Stimulated activated CD4-positive, alpha-beta T cell treated with anti-CD3 and anti-CD28 coated beads, Interleukin-4, amount 100 ng/mL, for 24 hours (primary cell): ENCODE measurements at regions not wholly inside any gene's neighbourhood (a gene's known extent, or its start where the extent isn't known, plus 50 kb on each side); places are given as distances from the start of the nearest gene placed in this dataset.
"Not testable (repeated sequence)": the region's sequence is repeated elsewhere in the genome, so short reads cannot be mapped to it uniquely, and the experiment has no call there.

Source experiments
- DNase-seq: peaks from one replicate; pipeline ENCODE4 v3.0.0-alpha.2; 2020

DNA sequence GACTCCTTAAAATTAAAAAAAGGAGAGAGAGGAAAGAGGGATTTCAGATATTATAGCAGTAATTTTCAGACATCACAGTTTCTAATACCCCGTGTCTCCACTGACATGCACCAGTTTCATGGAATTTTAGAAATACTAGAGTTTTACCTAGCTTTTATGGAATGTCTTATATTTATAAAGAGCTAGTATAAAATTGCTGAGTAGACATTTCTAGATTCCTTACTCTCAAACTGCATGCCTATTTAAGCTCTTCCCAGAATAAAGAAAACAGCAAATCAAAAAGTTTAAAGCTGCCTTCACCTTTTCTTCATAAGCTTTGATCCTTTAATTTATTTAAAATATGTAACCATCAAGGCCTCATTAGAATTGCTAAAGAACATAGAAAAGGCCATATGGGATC is 247.4 kb upstream of the IL12A start:
- no peak for DNase-seq

GRCh38 chr3:159748425-159748824 is 240.2 kb upstream of the IL12A start:
- DNase-seq = no peak

- no peak for DNase-seq
These were observed 239.2 kb upstream of the IL12A start for GRCh38 chr3:159749406-159749805.

- no peak for DNase-seq
These were observed 237.5 kb upstream of the IL12A start for GRCh38 chr3:159751146-159751545.

DNA sequence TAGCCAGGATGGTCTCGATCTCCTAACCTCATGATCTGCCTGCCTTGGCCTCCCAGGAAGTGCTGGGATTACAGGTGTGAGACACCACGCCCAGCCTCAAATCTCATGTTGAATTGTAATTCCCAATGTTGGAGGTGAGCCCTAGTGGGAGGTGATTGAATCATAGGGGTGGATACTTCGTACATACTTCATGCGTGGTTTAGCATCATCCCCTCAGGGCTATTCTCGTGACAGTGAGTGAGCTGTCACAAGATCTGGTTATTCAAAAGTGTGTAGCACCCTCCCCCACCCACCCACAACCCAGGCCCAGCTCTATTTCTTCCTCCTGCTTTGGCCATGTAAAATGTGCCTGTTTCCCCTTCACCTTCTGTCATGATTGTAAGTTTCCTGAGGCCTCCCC is 236.9 kb upstream of the IL12A start:
- no peak for DNase-seq

DNA sequence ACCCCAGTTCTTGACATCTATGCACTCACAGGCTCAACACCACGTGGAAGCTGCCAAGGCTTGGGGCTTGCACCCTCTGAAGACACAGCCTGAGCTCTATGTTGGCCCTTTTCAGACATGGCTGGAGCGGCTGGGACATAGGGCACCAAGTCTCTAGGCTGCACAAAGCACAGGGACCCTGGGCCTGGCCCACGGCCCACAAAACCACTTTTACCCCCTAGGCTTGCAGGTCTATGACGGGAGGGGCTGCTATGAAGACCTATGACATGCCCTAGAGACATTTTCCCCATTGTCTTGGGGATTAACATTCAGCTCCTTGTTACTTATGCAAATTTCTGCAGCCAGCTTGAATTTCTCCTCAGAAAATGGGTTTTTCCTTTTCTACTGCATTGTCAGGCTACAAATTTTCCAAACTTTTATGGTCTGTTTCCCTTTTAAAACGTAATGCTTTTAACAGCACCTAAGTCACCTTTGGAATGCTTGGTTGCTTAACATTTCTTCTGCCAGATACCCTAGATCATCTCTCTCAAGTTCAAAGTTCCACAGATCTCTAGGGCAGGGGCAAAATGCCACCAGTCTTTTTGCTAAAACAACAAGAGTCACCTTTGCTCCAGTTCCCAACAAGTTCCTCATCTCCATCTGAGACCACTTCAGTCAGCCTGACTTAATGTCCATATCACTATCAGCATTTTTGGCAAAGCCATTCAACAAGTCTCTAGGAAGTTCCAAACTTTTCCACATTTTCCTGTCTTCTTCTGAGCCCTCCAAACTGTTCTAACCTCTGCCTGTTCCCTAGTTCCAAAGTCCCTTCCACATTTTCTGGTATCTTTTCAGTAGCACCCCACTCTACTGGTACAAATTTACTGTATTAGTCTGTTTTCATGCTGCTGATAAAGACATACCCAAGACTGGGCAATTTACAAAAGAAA is 232.1 kb upstream of the IL12A start:
- not testable (repeated sequence) for DNase-seq

- DNase-seq = no peak
These were observed 231.1 kb upstream of the IL12A start for GRCh38 chr3:159757341-159758060.

DNA sequence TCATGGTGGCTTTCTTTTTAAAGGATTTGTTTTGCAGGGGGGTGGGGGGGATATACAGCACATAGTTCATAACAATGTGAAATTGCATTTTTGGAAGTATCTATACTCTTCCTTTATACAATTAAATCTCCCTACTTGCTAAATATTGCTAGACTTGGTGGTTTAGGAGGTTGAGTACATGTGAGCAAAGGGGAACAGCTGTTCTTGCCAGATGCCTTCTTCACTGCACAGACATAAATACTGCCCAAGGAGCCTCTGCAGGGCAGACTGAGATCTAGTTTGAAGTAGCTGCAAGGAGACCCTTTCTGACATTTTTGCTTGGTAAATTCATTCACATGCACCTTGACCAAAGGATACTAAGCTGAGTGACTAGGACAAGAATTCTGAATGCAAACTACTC is 228.6 kb upstream of the IL12A start:
- DNase-seq = no peak

DNA sequence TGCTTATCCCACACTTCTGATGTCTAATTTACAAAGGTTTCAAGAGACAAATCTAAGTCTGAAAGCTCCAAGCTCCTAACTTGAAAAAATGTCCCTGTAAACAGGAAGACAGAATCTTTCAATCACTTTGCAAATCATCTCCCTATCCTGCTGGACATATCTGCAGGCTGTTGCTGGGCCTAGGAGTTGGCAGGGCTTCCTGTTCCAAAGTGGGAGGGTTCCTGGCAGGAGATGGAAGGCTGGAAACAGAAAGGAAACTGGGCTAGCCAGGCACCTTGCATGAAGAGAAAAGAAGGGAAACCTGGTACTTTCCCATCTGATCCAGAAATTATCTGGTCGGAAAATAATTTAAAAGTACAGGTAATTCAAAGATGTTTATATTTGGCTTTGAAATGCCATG is 227.3 kb upstream of the IL12A start:
- DNase-seq = no peak

GRCh38 chr3:159761848-159762635 is 226.6 kb upstream of the IL12A start:
- DNase-seq = no peak

- DNase-seq = no peak
These were observed 225.5 kb upstream of the IL12A start for GRCh38 chr3:159763011-159763601.

DNA sequence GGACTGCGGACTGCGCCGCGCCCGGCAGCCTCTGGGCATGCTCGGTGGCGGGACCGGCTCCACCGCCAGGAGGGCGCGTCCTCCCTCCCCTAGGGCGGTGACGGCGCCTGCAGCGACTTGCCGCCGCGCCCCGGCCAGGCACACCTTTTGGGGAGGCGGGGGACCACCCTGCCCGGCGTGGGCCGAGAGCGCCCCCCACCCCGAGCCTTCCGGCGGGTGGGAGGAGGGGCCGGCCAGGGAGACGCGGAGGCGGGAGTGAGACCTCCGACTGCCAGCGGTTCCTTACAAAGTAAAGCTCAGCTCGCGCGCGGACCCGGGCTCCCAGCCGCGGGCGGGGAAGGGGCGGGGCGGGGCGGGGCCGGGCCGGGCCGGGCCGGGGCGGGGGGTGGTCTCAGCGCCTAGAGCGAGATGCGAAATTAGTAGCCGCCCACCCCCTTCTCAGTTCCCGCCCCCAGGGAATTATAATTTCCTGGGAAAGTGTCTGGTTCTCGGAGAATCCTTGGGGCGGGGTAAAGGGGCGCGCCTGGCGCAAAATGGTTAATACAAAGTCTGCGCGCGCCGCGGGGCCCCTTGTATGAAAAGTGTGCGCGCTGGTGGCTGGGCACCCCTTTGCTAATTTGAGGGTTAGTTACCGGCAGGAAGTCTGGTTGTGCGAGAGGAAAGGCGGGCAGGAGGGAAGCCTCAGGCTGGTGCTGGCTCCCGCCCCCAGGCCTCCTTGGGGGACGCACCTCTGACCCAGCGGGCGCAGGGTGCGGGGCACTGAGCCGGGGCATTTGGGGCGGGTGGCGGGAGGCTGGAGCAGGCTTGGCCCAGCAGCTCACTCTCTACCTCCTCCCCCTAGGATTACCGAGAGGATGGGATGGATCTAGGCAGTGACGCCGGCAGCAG is 224.8 kb upstream of the IL12A start:
- DNase-seq = no peak

- no peak for DNase-seq
These were observed 224.1 kb upstream of the IL12A start for GRCh38 chr3:159764490-159765029.

GRCh38 chr3:159765030-159765859 is 223.4 kb upstream of the IL12A start:
- DNase-seq = no peak

GRCh38 chr3:159765860-159766294 is 222.8 kb upstream of the IL12A start:
- DNase-seq = no peak

- no peak for DNase-seq
These were observed 222.0 kb upstream of the IL12A start for GRCh38 chr3:159766563-159767185.

DNA sequence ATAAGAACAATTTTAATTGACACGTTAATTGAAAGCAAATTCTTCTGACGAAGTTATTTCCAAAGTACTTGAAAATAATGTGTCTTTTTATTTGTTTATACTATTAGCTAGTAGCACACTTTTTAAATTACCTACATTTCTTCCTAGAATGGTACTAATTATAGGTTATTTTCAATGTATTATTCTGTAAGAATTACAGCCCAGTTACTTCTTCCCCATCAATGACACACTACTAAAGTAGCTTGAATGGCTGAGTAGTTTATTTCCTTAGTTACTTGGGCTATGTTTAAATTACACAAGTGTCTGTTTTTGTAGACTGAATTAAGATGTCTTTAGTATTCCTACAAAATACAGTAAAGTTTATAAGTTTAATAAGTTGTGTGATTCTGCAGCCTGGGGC is 217.6 kb upstream of the IL12A start:
- no peak for DNase-seq

- no peak for DNase-seq
These were observed 216.6 kb upstream of the IL12A start for GRCh38 chr3:159771865-159772611.

DNA sequence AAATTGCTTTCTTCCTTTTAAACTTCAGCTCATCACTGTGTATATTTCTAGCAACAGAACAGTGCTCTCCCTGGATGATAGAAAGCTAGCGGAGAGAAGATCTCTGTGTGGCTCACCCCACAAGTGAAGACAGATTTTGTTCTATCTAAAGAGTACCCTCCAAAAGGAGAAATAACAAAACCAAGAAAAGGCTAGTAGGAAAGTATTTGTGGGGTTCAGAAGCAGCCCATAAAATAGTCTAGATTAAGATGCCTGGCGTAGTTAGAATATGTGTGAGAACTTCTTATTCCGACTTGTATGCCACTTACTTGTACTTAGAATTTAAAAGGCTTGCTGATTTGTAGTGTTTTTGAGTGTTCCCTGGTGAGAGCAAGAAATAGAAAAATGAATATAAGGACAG is 214.9 kb upstream of the IL12A start:
- DNase-seq = no peak
